Trophoblast cell (in vitro differentiated cells and primary cell): ENCODE measurements at regions not wholly inside any gene's neighbourhood (a gene's known extent, or its start where the extent isn't known, plus 50 kb on each side); places are given as distances from the start of the nearest gene placed in this dataset.

ENCODE experiments used
- DNase-seq, 2 donors: peaks; one replicate each; pipeline ENCODE4 v3.0.0-alpha.2; 2016
- H2AFZ ChIP-seq: 2 replicates; pipeline ENCODE4 v1.6.1; 2013; ENCODE audit warnings: low read length, moderate library complexity, mild to moderate bottlenecking; ENCODE audit not compliant: insufficient read depth, poor library complexity
- H2AK5ac ChIP-seq: 2 replicates; pipeline ENCODE4 v1.6.1; 2013; ENCODE audit warnings: mild to moderate bottlenecking, low read length
- H2BK120ac ChIP-seq: 2 replicates; pipeline ENCODE4 v1.6.1; 2013; ENCODE audit warnings: low read length, mild to moderate bottlenecking, moderate library complexity; ENCODE audit not compliant: insufficient read depth, poor library complexity
- H2BK12ac ChIP-seq: 2 replicates; pipeline ENCODE4 v1.6.1; 2013; ENCODE audit warnings: mild to moderate bottlenecking, low read length, moderate library complexity
- H2BK5ac ChIP-seq: 2 replicates; pipeline ENCODE4 v1.6.1; 2013; ENCODE audit warnings: low read length, low read depth, moderate library complexity, mild to moderate bottlenecking; ENCODE audit not compliant: poor library complexity
- H3K14ac ChIP-seq: 2 replicates; pipeline ENCODE4 v1.6.1; 2013; ENCODE audit warnings: mild to moderate bottlenecking, low read length
- H3K18ac ChIP-seq: 2 replicates; pipeline ENCODE4 v1.6.1; 2013; ENCODE audit warnings: mild to moderate bottlenecking, low read length
- H3K23ac ChIP-seq: 2 replicates; pipeline ENCODE4 v1.6.1; 2013; ENCODE audit warnings: low read length
- H3K27ac ChIP-seq: 2 replicates; pipeline ENCODE4 v1.5.1; 2013; ENCODE audit warnings: low read depth, mild to moderate bottlenecking, inconsistent platforms, low read length, moderate library complexity
- H3K27me3 ChIP-seq: 2 replicates; pipeline ENCODE4 v1.6.1; 2013; ENCODE audit warnings: inconsistent platforms, mild to moderate bottlenecking, low read length, moderate library complexity; ENCODE audit not compliant: insufficient read depth
- H3K36me3 ChIP-seq, 2 experiments: 1 replicate in 1 of 2; 2 replicates in 1 of 2; pipeline ENCODE4 v1.6.1; 2013; ENCODE audit warnings: low read length in 2 of 2, mild to moderate bottlenecking in 2 of 2, moderate library complexity in 1 of 2; ENCODE audit not compliant: insufficient read depth in 2 of 2, control insufficient read depth in 1 of 2
- H3K4ac ChIP-seq: 2 replicates; pipeline ENCODE4 v1.6.1; 2013; ENCODE audit warnings: low read depth, mild to moderate bottlenecking, low read length, moderate library complexity
- H3K4me1 ChIP-seq, 2 experiments: 1 replicate in 1 of 2; 2 replicates in 1 of 2; pipeline ENCODE4 v1.6.1; 2013; ENCODE audit warnings: low read length in 2 of 2, mild to moderate bottlenecking in 2 of 2, moderate library complexity in 1 of 2; ENCODE audit not compliant: insufficient read depth in 2 of 2, control insufficient read depth in 1 of 2
- H3K4me2 ChIP-seq: 2 replicates; pipeline ENCODE4 v1.6.1; 2013; ENCODE audit warnings: inconsistent platforms, mild to moderate bottlenecking, low read length, moderate library complexity
- H3K4me3 ChIP-seq: 2 replicates; pipeline ENCODE4 v1.5.1; 2013; ENCODE audit warnings: mild to moderate bottlenecking, low read depth, low read length, inconsistent platforms
- H3K79me1 ChIP-seq: one replicate; pipeline ENCODE4 v1.6.1; 2013; ENCODE audit warnings: low read length
- H3K79me2 ChIP-seq: 2 replicates; pipeline ENCODE4 v1.6.1; 2013; ENCODE audit warnings: low read length, mild to moderate bottlenecking; ENCODE audit not compliant: control insufficient read depth, insufficient read depth, poor library complexity
- H3K9ac ChIP-seq: 2 replicates; pipeline ENCODE4 v1.6.1; 2013; ENCODE audit warnings: mild to moderate bottlenecking, low read length
- H3K9me3 ChIP-seq: 2 replicates; pipeline ENCODE4 v1.6.1; 2013; ENCODE audit warnings: low read depth, mild to moderate bottlenecking, control low read depth, inconsistent platforms, low read length; ENCODE audit not compliant: insufficient read depth
- H4K12ac ChIP-seq: 2 replicates; pipeline ENCODE4 v1.6.1; 2013; ENCODE audit warnings: low read depth, mild to moderate bottlenecking, low read length, moderate library complexity
- H4K8ac ChIP-seq: 2 replicates; pipeline ENCODE4 v1.6.1; 2013; ENCODE audit warnings: low read depth, mild to moderate bottlenecking, low read length, moderate library complexity
- H4K91ac ChIP-seq: one replicate; pipeline ENCODE4 v1.6.1; 2013; ENCODE audit warnings: low read depth, mild to moderate bottlenecking, low read length, moderate library complexity
- WGBS: extraction: QIAGEN DNeasy Blood & Tissue Kit; methylation state at CpG from one replicate; pipeline ENCODE4 v1.1.7; 2013; ENCODE audit warnings: missing lambda C conversion rate; ENCODE audit not compliant: insufficient read length, insufficient coverage; ENCODE audit errors: extremely low coverage; 5-methylcytosine and 5-hydroxymethylcytosine counted together

- Histone ChIP-seq H2BK120ac (no peak overlapping the region), H3K27me3 (no peaks in the 10 kb centered on the region), H3K79me1 (no peaks in the 10 kb centered on the region), H3K4ac (no peak overlapping the region), H3K23ac (no peak overlapping the region), H3K36me3 (no peaks in the 10 kb centered on the region), H4K12ac (no peak overlapping the region), H3K79me2 (no peaks in the 10 kb centered on the region), H4K8ac (no peak overlapping the region), H3K9ac (no peak overlapping the region), H3K4me1 (no peaks in the 10 kb centered on the region), H3K27ac (no peak overlapping the region), H2AK5ac (no peak overlapping the region), H4K91ac (no peak overlapping the region), H2BK12ac (no peak overlapping the region), H3K9me3 (no peaks in the 10 kb centered on the region), H3K14ac (no peak overlapping the region), H3K4me2 (no peak overlapping the region), H3K18ac (no peak overlapping the region), H3K4me3 (no peak overlapping the region), H2BK5ac (no peak overlapping the region), H2AFZ (no peak overlapping the region)
- peak in 1 of 2 donors; percentile 3 for DNase-seq
These were observed 69.9 kb downstream of the SLITRK6 start for GRCh38 chr13:85729296-85729695.

GRCh38 chr13:85728811-85729210 is 70.4 kb downstream of the SLITRK6 start:
- Histone ChIP-seq H2BK5ac (no peak overlapping the region), H3K27me3 (no peaks in the 10 kb centered on the region), H2AFZ (no peak overlapping the region), H3K4me2 (no peak overlapping the region), H3K4ac (no peak overlapping the region), H4K12ac (no peak overlapping the region), H3K4me1 (no peaks in the 10 kb centered on the region), H3K79me2 (no peaks in the 10 kb centered on the region), H3K14ac (no peak overlapping the region), H3K18ac (no peak overlapping the region), H2BK12ac (no peak overlapping the region), H3K36me3 (no peaks in the 10 kb centered on the region), H3K27ac (no peak overlapping the region), H2BK120ac (no peak overlapping the region), H4K8ac (no peak overlapping the region), H3K4me3 (no peak overlapping the region), H3K79me1 (no peaks in the 10 kb centered on the region), H2AK5ac (no peak overlapping the region), H3K9ac (no peak overlapping the region), H3K9me3 (no peaks in the 10 kb centered on the region), H3K23ac (no peak overlapping the region), H4K91ac (no peak overlapping the region)
- DNase-seq, result no peak

- no CpG with 5 or more reads among the region's 2 CpGs for WGBS
- Histone ChIP-seq H3K79me1 (no peaks in the 10 kb centered on the region), H3K9me3 (no peaks in the 10 kb centered on the region), H2BK120ac (no peak overlapping the region), H2AFZ (no peak overlapping the region), H2AK5ac (no peak overlapping the region), H3K4me1 (no peaks in the 10 kb centered on the region), H3K79me2 (no peaks in the 10 kb centered on the region), H3K18ac (no peak overlapping the region), H3K14ac (no peak overlapping the region), H3K9ac (no peak overlapping the region), H3K27ac (no peak overlapping the region), H4K91ac (no peak overlapping the region), H3K4me2 (no peak overlapping the region), H3K36me3 (no peaks in the 10 kb centered on the region), H3K27me3 (no peaks in the 10 kb centered on the region), H2BK12ac (no peak overlapping the region), H4K8ac (no peak overlapping the region), H3K4ac (no peak overlapping the region), H3K4me3 (no peak overlapping the region), H2BK5ac (no peak overlapping the region), H4K12ac (no peak overlapping the region), H3K23ac (no peak overlapping the region)
- DNase-seq, result no peak
These were observed 73.8 kb downstream of the SLITRK6 start for GRCh38 chr13:85725433-85725832.

- DNase-seq, result no peak
- Histone ChIP-seq H4K91ac (no peak overlapping the region), H3K23ac (no peak overlapping the region), H2AFZ (no peak overlapping the region), H3K27me3 (no peaks in the 10 kb centered on the region), H2BK12ac (no peak overlapping the region), H3K14ac (no peak overlapping the region), H4K12ac (no peak overlapping the region), H3K9me3 (no peaks in the 10 kb centered on the region), H3K9ac (no peak overlapping the region), H3K4me1 (no peaks in the 10 kb centered on the region), H2BK5ac (peak overlapping the region; percentile 9), H3K79me1 (no peaks in the 10 kb centered on the region), H4K8ac (no peak overlapping the region), H3K36me3 (no peaks in the 10 kb centered on the region), H2BK120ac (peak overlapping the region; percentile 33), H3K4me2 (no peak overlapping the region), H2AK5ac (no peak overlapping the region), H3K79me2 (no peaks in the 10 kb centered on the region), H3K4ac (no peak overlapping the region), H3K18ac (no peak overlapping the region), H3K27ac (no peak overlapping the region), H3K4me3 (no peak overlapping the region)
- WGBS, result no CpG with 5 or more reads among the region's 12 CpGs
These were observed 74.4 kb downstream of the SLITRK6 start for GRCh38 chr13:85724546-85725432.
